H1 (cell line): ENCODE measurements at regions not wholly inside any gene's neighbourhood (a gene's known extent, or its start where the extent isn't known, plus 50 kb on each side); places are given as distances from the start of the nearest gene placed in this dataset.

ENCODE experiments used
- CTCF ChIA-PET: fragments of 300-600 bp; sonication (Branson Sonifier 250); formaldehyde crosslinking; loops from one replicate; lab custom pipeline; 2021; ENCODE audit not compliant: partially characterized antibody; lab: Charles Lee
- POLR2A ChIA-PET: fragments of 300-600 bp; sonication (Branson Sonifier 250); formaldehyde crosslinking; loops from one replicate; lab custom pipeline; 2021; ENCODE audit warnings: inconsistent platforms; ENCODE audit not compliant: partially characterized antibody; lab: Charles Lee
- DNase-seq, 2 experiments: peaks; one replicate each; pipeline versions ENCODE4 v3.0.0 to v3.0.0-alpha.2; 2010 to 2022; ENCODE audit warnings: low spot score in 2 of 2, low read depth in 1 of 2, mixed read lengths in 1 of 2
- FAIRE-seq: peaks from 2 replicates; lab custom pipeline; 2011; peaks lifted over from hg19 to GRCh38; lab: Jason Lieb, UNC
- H2AFZ ChIP-seq: 2 replicates; pipeline ENCODE4 v1.8.1; 2012; ENCODE audit warnings: low read length, inconsistent platforms
- H2AK5ac ChIP-seq: 2 replicates; pipeline ENCODE4 v1.6.1; 2013; ENCODE audit warnings: low read depth, low read length
- H2BK120ac ChIP-seq: replicated peaks from 2 replicates; pipeline ENCODE3; 2013; ENCODE audit warnings: low read depth, low read length, inconsistent platforms
- H2BK12ac ChIP-seq: 2 replicates; pipeline ENCODE4 v1.6.1; 2013; ENCODE audit warnings: low read depth, low read length
- H2BK15ac ChIP-seq: 2 replicates; pipeline ENCODE4 v1.6.1; 2013; ENCODE audit warnings: low read length
- H2BK20ac ChIP-seq: 2 replicates; pipeline ENCODE4 v1.6.1; 2013; ENCODE audit warnings: low read length
- H2BK5ac ChIP-seq: 2 replicates; pipeline ENCODE4 v1.6.1; 2013; ENCODE audit warnings: low read depth, low read length
- H3K14ac ChIP-seq: 2 replicates; pipeline ENCODE4 v1.6.1; 2013; ENCODE audit warnings: inconsistent platforms; ENCODE audit not compliant: insufficient read length
- H3K18ac ChIP-seq: 2 replicates; pipeline ENCODE4 v1.6.1; 2013; ENCODE audit warnings: low read length; ENCODE audit errors: extremely low read depth
- H3K23ac ChIP-seq: 2 replicates; pipeline ENCODE4 v1.6.1; 2013; ENCODE audit warnings: inconsistent platforms; ENCODE audit not compliant: insufficient read length
- H3K23me2 ChIP-seq: 2 replicates; pipeline ENCODE4 v1.6.1; 2013; ENCODE audit warnings: low read depth, low read length
- H3K27ac ChIP-seq: 2 replicates; pipeline ENCODE4 v1.6.1; 2011; ENCODE audit warnings: low read depth, low read length, inconsistent platforms
- H3K27me3 ChIP-seq, 4 experiments: replicated peaks in 1 of 4; 1 replicate in 1 of 4; 2 replicates in 3 of 4; pipeline versions ENCODE4 v1.6.1 to v1.8.1; 2011 to 2013; ENCODE audit warnings: low read length in 3 of 4, mild to moderate bottlenecking in 3 of 4, inconsistent platforms in 2 of 4, mixed read lengths in 2 of 4, moderate library complexity in 1 of 4; ENCODE audit not compliant: control insufficient read depth in 3 of 4, insufficient read depth in 3 of 4; ENCODE audit errors: extremely low read depth in 1 of 4
- H3K36me3 ChIP-seq, 4 experiments: 2 replicates each; pipeline versions ENCODE4 v1.6.1 to v1.8.1; 2011 to 2013; ENCODE audit warnings: mild to moderate bottlenecking in 4 of 4, low read length in 3 of 4, moderate library complexity in 2 of 4, control low read depth in 1 of 4, inconsistent platforms in 1 of 4; ENCODE audit not compliant: insufficient read depth in 4 of 4, control insufficient read depth in 2 of 4
- H3K4ac ChIP-seq: replicated peaks from 2 replicates; pipeline ENCODE3; 2013; ENCODE audit warnings: low read length, low read depth, mixed read lengths, inconsistent platforms; ENCODE audit not compliant: insufficient read length
- H3K4me1 ChIP-seq, 4 experiments: replicated peaks in 1 of 4; 1 replicate in 1 of 4; 2 replicates in 3 of 4; pipeline versions ENCODE4 v1.6.1 to v1.8.1; 2011 to 2013; ENCODE audit warnings: low read length in 3 of 4, inconsistent platforms in 2 of 4, mixed read lengths in 1 of 4; ENCODE audit not compliant: insufficient read depth in 4 of 4, control insufficient read depth in 3 of 4
- H3K4me2 ChIP-seq, 2 experiments: 2 replicates each; pipeline versions ENCODE4 v1.6.1 to v1.8.1; 2011 to 2013; ENCODE audit warnings: low read depth in 2 of 2, low read length in 2 of 2, control low read depth in 1 of 2, inconsistent platforms in 1 of 2, mild to moderate bottlenecking in 1 of 2; ENCODE audit not compliant: insufficient read depth in 1 of 2
- H3K4me3 ChIP-seq, 4 experiments: fragments of 200-600, 300-600 bp in 1 of 4; sonication (generic), shearing (Covaris generic), sonication (Bioruptor Twin) in 1 of 4; 2 replicates each; pipeline versions ENCODE4 v1.5.1 to v1.8.1; 2011 to 2016; ENCODE audit warnings: low read length in 4 of 4, low read depth in 3 of 4, control low read depth in 2 of 4, inconsistent platforms in 2 of 4, mild to moderate bottlenecking in 2 of 4, mixed read lengths in 1 of 4, moderate library complexity in 1 of 4; ENCODE audit not compliant: insufficient read depth in 2 of 4; ENCODE audit errors: extremely low read depth in 1 of 4
- H3K56ac ChIP-seq: replicated peaks from 2 replicates; pipeline ENCODE3; 2013; ENCODE audit warnings: low read depth, mild to moderate bottlenecking, mixed read lengths, low read length, inconsistent platforms; ENCODE audit not compliant: insufficient read length
- H3K79me1 ChIP-seq: 2 replicates; pipeline ENCODE4 v1.6.1; 2013; ENCODE audit warnings: low read depth, low read length, control low read depth
- H3K79me2 ChIP-seq, 2 experiments: 2 replicates each; pipeline versions ENCODE4 v1.6.1 to v1.8.1; 2012 to 2013; ENCODE audit warnings: low read length in 2 of 2, mild to moderate bottlenecking in 2 of 2, inconsistent platforms in 1 of 2; ENCODE audit not compliant: insufficient read depth in 2 of 2, control insufficient read depth in 1 of 2
- H3K9ac ChIP-seq, 4 experiments: replicated peaks in 1 of 4; 1 replicate in 1 of 4; 2 replicates in 3 of 4; pipeline versions ENCODE4 v1.6.1 to v1.8.1; 2011 to 2013; ENCODE audit warnings: low read depth in 3 of 4, low read length in 3 of 4, control low read depth in 2 of 4, mild to moderate bottlenecking in 2 of 4, moderate library complexity in 2 of 4, inconsistent platforms in 1 of 4; ENCODE audit errors: extremely low read depth in 1 of 4
- H3K9me3 ChIP-seq, 2 experiments: 2 replicates each; pipeline versions ENCODE4 v1.6.1 to v1.8.1; 2012 to 2013; ENCODE audit warnings: mild to moderate bottlenecking in 2 of 2, moderate library complexity in 2 of 2, control low read depth in 1 of 2, inconsistent platforms in 1 of 2, low read depth in 1 of 2, low read length in 1 of 2, mixed read lengths in 1 of 2; ENCODE audit not compliant: insufficient read depth in 2 of 2
- H4K20me1 ChIP-seq, 2 experiments: replicated peaks in 1 of 2; 2 replicates each; pipeline versions ENCODE3 to v1.8.1; 2011 to 2013; ENCODE audit warnings: inconsistent platforms in 2 of 2, low read length in 2 of 2, mild to moderate bottlenecking in 1 of 2; ENCODE audit not compliant: insufficient read depth in 2 of 2, control insufficient read depth in 1 of 2
- H4K5ac ChIP-seq: 2 replicates; pipeline ENCODE4 v1.6.1; 2013; ENCODE audit warnings: low read length, low read depth, mixed read lengths, inconsistent platforms; ENCODE audit not compliant: insufficient read length
- H4K8ac ChIP-seq: 2 replicates; pipeline ENCODE4 v1.8.0; 2013; ENCODE audit warnings: mild to moderate bottlenecking, moderate library complexity, low read length, inconsistent platforms; ENCODE audit not compliant: insufficient read depth; ENCODE audit errors: extremely low read depth
- H4K91ac ChIP-seq: replicated peaks from 2 replicates; pipeline ENCODE3; 2013; ENCODE audit warnings: low read length, mixed read lengths, inconsistent platforms; ENCODE audit not compliant: insufficient read length
- E2F6 ChIP-seq: IDR thresholded peaks from 2 replicates; pipeline ENCODE4 v1.6.1; 2012; ENCODE audit warnings: inconsistent platforms
- POLR2A ChIP-seq, 2 experiments: IDR thresholded peaks; 1 replicate in 1 of 2; 2 replicates in 1 of 2; pipeline ENCODE4 v1.6.1; 2011; ENCODE audit warnings: low read depth in 2 of 2, low read length in 2 of 2, mild to moderate bottlenecking in 2 of 2; ENCODE audit errors: control extremely low read depth in 1 of 2
- POLR2AphosphoS5 ChIP-seq: IDR thresholded peaks from 2 replicates; pipeline ENCODE4 v1.6.1; 2011; ENCODE audit warnings: low read depth, low read length
- RFX5 ChIP-seq: IDR thresholded peaks from 2 replicates; pipeline ENCODE4 v1.6.1; 2011; ENCODE audit warnings: low read depth, low read length, improper control_type of control experiment, borderline replicate concordance
- WGBS, 2 experiments: shearing (Covaris generic) in 1 of 2; methylation state at CpG; one replicate each; pipeline versions ENCODE4 v1.1.6 to v1.1.7; 2013 to 2015; ENCODE audit warnings: low lambda C conversion rate in 2 of 2, mixed read lengths in 2 of 2, inconsistent platforms in 1 of 2, low coverage in 1 of 2, missing lambda C conversion rate in 1 of 2; ENCODE audit not compliant: insufficient replicate concordance in 2 of 2, insufficient coverage in 1 of 2, insufficient read length in 1 of 2; ENCODE audit errors: extremely low coverage in 1 of 2, missing lambda C conversion rate in 1 of 2; 5-methylcytosine and 5-hydroxymethylcytosine counted together

DNA sequence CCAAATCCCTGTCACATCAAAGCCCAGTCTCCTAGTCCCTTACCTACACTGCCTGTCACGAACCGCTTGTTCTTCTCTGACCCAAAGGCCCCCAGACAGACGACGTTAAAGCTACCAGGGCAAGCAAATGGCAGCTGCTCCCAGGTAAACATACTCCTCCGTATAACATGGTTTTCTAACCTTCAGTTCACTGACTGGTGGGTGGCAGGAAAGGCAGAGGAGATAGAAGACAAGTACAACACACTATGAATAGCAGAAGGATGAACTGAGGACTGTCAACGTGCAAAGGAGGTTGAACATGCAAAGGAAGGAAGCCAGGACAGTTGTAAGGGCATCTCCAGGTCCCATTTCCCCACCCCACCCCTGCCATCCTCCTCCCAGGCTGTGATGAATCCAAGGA is 449.8 kb downstream of the SHISA9 start:
- peaks cover 3 to 11% (median 10%) of the 10 kb centered on the region in 4 experiments; a peak in 5 of 7 replicates for H3K4me1 ChIP-seq
- 80% methylated on average over 6 of the region's 6 CpGs; no CpG with 5 or more reads in 1 of the 2 experiments for WGBS, 2 experiments
- H4K91ac ChIP-seq: peak overlapping the region; percentile 81
- H2BK5ac ChIP-seq: peak overlapping the region; percentile 55; the same call in 1 of the 2 replicates
- H2AFZ ChIP-seq: no peak overlapping the region
- ChIA-PET POLR2A (interaction anchor here (0.8 to 3.2 kb wide), 9 partner anchors 8 to 449 kb away, joined by 3 to 14 read pairs (median 6); partner anchors contain the start of gene SHISA9), CTCF (interaction anchor here (1.1 to 1.6 kb wide), 2 partner anchors 21 to 451 kb away, joined by 4 read pairs; no protein-coding TSS in a partner anchor)
- H3K9ac ChIP-seq: no peak overlapping the region
- no peak overlapping the region for H3K23ac ChIP-seq
- FAIRE-seq: no peak
- H3K4me2 ChIP-seq: peak overlapping the region in 1 of 2 experiments; percentile 45; a peak in 1 of 4 replicates
- peak overlapping the region; percentile 48 for H3K4ac ChIP-seq
- H3K9me3 ChIP-seq: no peaks in the 10 kb centered on the region
- no peak overlapping the region for H4K5ac ChIP-seq
- H3K23me2 ChIP-seq: no peaks in the 10 kb centered on the region; the same call in 1 of the 2 replicates
- H3K36me3 ChIP-seq: peaks cover 0 to 26% (median 14%) of the 10 kb centered on the region in 4 experiments; a peak in 5 of 8 replicates
- H3K27me3 ChIP-seq: no peaks in the 10 kb centered on the region
- H2BK20ac ChIP-seq: peak overlapping the region; percentile 38
- H3K79me1 ChIP-seq: no peaks in the 10 kb centered on the region
- H3K56ac ChIP-seq: no peak overlapping the region
- DNase-seq: no peak
- peak overlapping the region; percentile 92 for H3K18ac ChIP-seq
- TF ChIP-seq E2F6: 0 out of 2 replicates have a peak, but pooled peaks have one; percentile 6
- peak in 1 of 2 experiments; percentile 55; a peak in 1 of 3 replicates for TF ChIP-seq POLR2A (IDR thresholded peaks at IDR 0.05; ENCODE audit: control extremely low read depth in 1 of 2, low read depth in 2 of 2, low read length in 2 of 2)
- TF ChIP-seq RFX5: no peak
- 0 out of 2 replicates have a peak, but pooled peaks have one; percentile 58 for TF ChIP-seq POLR2AphosphoS5
- H3K4me3 ChIP-seq: no peak overlapping the region
- H3K14ac ChIP-seq: no peak overlapping the region
- peak overlapping the region; percentile 60 for H2BK120ac ChIP-seq
- H4K8ac ChIP-seq: no peak overlapping the region
- no peaks in the 10 kb centered on the region for H4K20me1 ChIP-seq
- H2AK5ac ChIP-seq: peak overlapping the region; percentile 3; the same call in 1 of the 2 replicates
- H3K79me2 ChIP-seq: no peaks in the 10 kb centered on the region
- 0 out of 2 replicates have a peak overlapping the region, but pooled peaks have one; percentile 36 for H3K27ac ChIP-seq
- H2BK15ac ChIP-seq: no peak overlapping the region
- no peak overlapping the region for H2BK12ac ChIP-seq
